Activated T-cell treated with anti-CD3 and anti-CD28 coated beads, Interleukin-2, amount 50 U/mL, for 4 hours (primary cell): ENCODE measurements at regions not wholly inside any gene's neighbourhood (a gene's known extent, or its start where the extent isn't known, plus 50 kb on each side); places are given as distances from the start of the nearest gene placed in this dataset.

Source experiments
- ATAC-seq, 2 donors: fragments of 200-7000 bp; cut with Tn5 transposase; one replicate each; pipeline ENCODE4 v1.10.0; 2021
- DNase-seq: peaks from one replicate; pipeline ENCODE4 v3.0.0-alpha.2; 2020
- H3K27me3 Mint-ChIP-seq: one replicate; pipeline ENCODE4 v1.8.0; 2021; ENCODE audit warnings: low read depth, mixed read lengths
- H3K36me3 Mint-ChIP-seq: one replicate; pipeline ENCODE4 v1.8.0; 2022; ENCODE audit warnings: mixed read lengths; ENCODE audit not compliant: insufficient read depth
- H3K4me1 Mint-ChIP-seq: one replicate; pipeline ENCODE4 v1.8.0; 2021; ENCODE audit warnings: low read depth, mixed read lengths
- H3K4me3 Mint-ChIP-seq: one replicate; pipeline ENCODE4 v1.8.0; 2021; ENCODE audit warnings: mild to moderate bottlenecking, moderate library complexity, mixed read lengths
- H3K9me3 Mint-ChIP-seq: one replicate; pipeline ENCODE4 v1.8.0; 2021; ENCODE audit warnings: mixed read lengths

DNA sequence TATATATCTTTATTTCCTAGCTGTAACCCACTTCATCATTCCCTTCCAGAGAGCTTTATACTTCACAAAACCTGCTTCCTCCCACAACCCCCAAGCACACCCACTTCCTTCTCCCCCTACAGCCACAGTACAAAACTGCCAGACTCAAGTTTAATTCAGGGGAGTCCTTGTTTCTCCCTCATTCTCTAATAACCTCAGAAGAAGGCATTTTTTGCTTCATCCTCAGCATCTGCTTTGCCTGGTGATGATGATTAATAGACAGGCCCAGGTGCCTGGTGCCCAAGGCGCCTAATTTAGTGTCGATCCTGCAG lies 414.3 kb downstream of the KIF16B start:
- H3K9me3 Mint-ChIP-seq = peaks cover 3% of the 10 kb centered on the region
- no peak overlapping the region for H3K4me3 Mint-ChIP-seq

DNA sequence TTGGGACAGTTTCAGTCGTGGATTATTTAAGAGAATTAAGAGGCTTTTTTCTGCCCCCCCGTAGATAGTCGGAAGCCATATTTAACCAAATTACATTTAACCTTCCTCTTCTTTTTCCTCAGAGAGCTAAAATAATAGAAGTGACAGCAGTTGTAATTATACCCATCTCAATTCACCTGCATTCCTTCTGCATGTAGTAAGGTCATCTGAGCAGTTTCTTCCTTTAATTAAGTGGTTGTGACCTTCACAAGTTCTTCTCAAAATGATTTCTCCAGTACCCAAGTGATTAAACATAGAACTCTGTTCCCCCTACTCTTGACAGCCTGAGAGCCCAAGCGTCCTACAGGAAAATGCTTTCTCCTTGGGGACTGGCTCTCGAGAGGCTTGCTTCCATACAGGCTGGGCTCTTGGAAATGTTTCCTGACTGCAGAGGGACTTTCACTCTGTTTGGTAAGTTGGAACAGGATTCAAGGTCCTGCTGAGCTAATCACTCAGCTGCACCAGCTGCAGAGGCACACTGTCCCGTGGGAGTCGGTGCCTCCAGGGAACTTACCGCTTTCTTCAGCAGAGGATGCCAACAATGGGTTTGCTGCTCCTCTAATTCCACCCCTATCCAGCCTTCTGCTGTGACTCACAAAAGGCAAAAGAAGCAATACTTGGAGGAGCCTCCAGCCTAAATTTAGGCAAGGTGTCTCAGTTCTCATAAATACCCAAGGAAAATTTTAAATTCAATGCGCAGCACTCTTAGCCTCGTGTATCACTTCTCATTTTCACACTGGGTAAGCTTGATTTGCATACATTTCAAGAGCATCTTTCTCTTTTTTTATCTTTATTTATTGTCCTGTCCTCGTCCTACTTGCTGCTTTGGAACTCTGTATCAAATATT lies 414.9 kb downstream of the KIF16B start:
- no peaks in the 10 kb centered on the region for H3K4me1 Mint-ChIP-seq
- no peaks in the 10 kb centered on the region for H3K27me3 Mint-ChIP-seq
- H3K4me3 Mint-ChIP-seq = no peak overlapping the region
- no peak for DNase-seq
- no peak for ATAC-seq
- H3K9me3 Mint-ChIP-seq = peaks cover 3% of the 10 kb centered on the region
- no peaks in the 10 kb centered on the region for H3K36me3 Mint-ChIP-seq

More for the DNA sequence above, 414.3 kb downstream of the KIF16B start:
- no peaks in the 10 kb centered on the region for H3K27me3 Mint-ChIP-seq
- H3K36me3 Mint-ChIP-seq = no peaks in the 10 kb centered on the region
- DNase-seq (no peak), ATAC-seq (no peak)
- H3K4me1 Mint-ChIP-seq = no peaks in the 10 kb centered on the region

DNA sequence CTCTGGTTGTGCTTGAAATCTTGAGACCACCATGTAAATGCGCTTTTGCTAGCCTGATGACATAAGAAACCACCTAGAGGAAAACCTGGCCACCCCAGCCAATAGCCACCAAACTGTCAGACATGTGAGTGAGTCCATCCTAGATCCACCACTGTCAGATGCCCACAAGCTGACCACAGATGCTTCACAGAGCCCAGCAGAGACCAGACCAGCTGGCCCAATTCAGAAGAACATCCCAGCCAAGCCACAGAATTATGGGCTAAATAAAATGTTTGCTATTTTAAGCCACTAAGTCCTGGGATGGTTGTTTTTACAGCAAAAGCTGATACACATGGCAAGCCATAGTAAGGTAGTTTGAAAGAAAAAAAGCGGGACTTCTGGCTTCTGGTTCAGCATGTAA lies 425.3 kb downstream of the KIF16B start:
- H3K9me3 Mint-ChIP-seq = peaks cover 18% of the 10 kb centered on the region
- no peak for DNase-seq
- H3K36me3 Mint-ChIP-seq = no peaks in the 10 kb centered on the region
- H3K27me3 Mint-ChIP-seq = no peaks in the 10 kb centered on the region
- no peak for ATAC-seq
- H3K4me3 Mint-ChIP-seq = no peak overlapping the region
- H3K4me1 Mint-ChIP-seq = no peaks in the 10 kb centered on the region

DNA sequence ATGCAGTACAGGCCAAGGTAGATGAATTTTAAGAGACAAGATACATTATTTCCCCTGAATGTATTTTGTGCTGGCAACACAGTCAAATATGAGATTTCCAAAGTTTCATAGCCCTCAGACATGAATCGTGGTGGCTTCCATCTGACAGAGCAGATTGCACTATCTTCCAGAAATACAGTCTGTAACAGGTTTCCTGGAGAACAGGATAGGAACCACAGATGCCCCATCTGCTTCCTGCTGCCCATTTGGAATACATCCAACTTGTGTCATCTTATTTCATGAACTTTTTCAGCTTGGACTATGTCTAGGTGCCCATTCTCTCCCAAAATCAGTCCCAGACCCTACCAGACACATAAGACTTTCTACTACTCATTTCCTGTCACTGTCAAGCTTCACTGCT lies 426.0 kb downstream of the KIF16B start:
- no peak for ATAC-seq
- no peaks in the 10 kb centered on the region for H3K27me3 Mint-ChIP-seq
- H3K36me3 Mint-ChIP-seq = no peaks in the 10 kb centered on the region
- no peak for DNase-seq
- no peak overlapping the region for H3K4me3 Mint-ChIP-seq
- H3K9me3 Mint-ChIP-seq = peaks cover 16% of the 10 kb centered on the region
- no peaks in the 10 kb centered on the region for H3K4me1 Mint-ChIP-seq

DNA sequence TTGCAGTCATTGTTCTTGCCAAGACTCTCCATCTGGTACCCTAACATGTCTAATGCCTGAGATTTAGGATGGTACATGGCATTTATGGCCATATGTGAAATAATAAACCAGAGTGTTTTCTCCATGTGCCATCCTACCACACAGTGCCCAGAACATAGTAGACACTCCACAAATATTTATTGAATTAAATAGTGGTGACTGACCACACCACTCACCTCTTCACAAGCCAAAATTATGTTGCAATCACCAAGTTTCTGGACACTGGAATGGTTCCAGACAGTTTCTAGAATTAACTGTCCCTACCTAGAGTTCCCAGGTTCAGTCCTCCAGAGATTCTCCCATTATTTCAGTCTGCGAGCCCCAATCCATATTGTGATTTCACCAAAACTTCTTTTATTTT lies 427.3 kb downstream of the KIF16B start:
- H3K4me3 Mint-ChIP-seq = no peak overlapping the region
- H3K4me1 Mint-ChIP-seq = no peaks in the 10 kb centered on the region

DNA sequence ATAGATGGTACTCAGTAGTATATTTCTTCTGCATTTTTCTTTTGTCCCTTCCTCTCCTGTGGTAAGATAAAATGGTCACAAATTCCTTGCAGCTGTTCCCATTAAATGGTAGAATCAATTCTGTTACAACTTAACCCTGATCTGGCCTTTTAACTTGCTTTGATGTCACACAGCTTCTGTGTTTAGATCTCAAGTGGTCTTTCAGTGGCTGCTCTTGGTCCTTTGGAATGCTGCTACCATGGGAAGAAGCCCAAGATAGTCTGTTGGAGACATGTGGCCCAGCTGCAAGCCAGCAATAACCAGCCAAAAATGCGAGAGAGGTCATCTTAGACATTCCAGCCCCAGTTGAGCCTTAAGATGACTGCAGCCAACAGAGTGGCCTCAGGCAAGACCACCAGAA lies 429.7 kb downstream of the KIF16B start:
- Mint-ChIP-seq H3K36me3 (no peaks in the 10 kb centered on the region), H3K4me1 (no peaks in the 10 kb centered on the region), H3K9me3 (peaks cover 14% of the 10 kb centered on the region), H3K27me3 (no peaks in the 10 kb centered on the region), H3K4me3 (no peak overlapping the region)
- ATAC-seq (no peak), DNase-seq (no peak)

More for the DNA sequence above, 427.3 kb downstream of the KIF16B start:
- DNase-seq (no peak), ATAC-seq (no peak)
- Mint-ChIP-seq H3K27me3 (no peaks in the 10 kb centered on the region), H3K9me3 (peaks cover 17% of the 10 kb centered on the region), H3K36me3 (no peaks in the 10 kb centered on the region)

DNA sequence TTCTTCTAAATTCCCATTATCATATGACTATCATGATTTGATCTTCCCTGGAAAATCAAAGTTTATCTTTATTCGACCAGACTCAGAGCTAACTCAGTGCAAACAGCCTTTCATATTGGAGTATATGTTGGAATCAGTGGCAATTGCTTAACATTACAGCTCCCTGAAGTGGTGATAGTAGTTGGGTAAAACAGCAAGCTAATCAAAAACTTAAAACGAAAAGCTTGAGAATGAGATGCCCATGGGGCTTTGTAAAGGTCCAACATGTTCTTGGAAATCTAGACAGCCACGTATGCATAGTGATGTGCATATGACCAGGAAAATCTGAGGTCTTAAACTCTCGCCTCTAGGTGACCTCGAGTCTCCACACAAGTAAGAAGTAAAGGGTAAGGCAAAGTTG lies 437.6 kb downstream of the KIF16B start:
- Mint-ChIP-seq H3K9me3 (peaks cover 14% of the 10 kb centered on the region), H3K4me3 (no peak overlapping the region), H3K36me3 (no peaks in the 10 kb centered on the region), H3K4me1 (no peaks in the 10 kb centered on the region), H3K27me3 (peaks cover 3% of the 10 kb centered on the region)
- ATAC-seq (no peak), DNase-seq (no peak)

DNA sequence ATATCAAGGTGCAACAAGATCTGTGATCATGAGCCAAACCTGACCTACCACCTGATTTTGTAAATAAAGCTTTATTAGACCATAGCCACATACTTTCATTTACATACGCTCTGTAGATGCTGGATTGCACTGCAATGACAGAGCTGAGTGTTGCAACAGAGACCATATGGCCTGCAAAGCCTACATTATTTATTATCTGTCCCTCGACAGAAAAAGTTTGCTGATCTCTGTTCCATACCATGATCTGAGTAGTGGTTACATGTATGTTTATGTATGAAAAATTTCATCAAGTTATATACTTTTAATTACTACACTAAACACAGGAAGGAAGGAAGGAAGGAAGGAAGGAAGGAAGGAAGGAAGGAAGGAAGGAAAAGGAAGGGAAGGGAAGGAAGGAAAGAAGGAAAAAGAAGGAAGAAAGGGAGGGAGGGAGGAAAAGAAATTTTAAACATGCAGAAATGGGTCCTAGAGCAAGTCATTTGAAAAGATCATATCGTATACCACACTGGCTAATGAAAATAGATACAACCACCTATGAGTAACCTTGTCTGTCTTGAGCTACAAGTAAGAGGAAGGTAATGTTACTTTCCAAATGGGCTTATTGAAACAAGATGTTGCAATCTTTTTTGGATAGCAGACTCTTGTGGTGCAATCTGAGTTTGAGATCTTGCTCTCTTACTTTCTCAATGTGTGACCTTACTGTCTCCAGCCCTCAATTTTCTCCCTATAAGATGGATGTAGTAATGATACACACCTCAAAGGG lies 441.0 kb downstream of the KIF16B start:
- Mint-ChIP-seq H3K9me3 (peaks cover 15% of the 10 kb centered on the region), H3K36me3 (no peaks in the 10 kb centered on the region), H3K4me3 (no peak overlapping the region), H3K27me3 (peaks cover 3% of the 10 kb centered on the region), H3K4me1 (no peaks in the 10 kb centered on the region)
- ATAC-seq = no peak
- no peak for DNase-seq

DNA sequence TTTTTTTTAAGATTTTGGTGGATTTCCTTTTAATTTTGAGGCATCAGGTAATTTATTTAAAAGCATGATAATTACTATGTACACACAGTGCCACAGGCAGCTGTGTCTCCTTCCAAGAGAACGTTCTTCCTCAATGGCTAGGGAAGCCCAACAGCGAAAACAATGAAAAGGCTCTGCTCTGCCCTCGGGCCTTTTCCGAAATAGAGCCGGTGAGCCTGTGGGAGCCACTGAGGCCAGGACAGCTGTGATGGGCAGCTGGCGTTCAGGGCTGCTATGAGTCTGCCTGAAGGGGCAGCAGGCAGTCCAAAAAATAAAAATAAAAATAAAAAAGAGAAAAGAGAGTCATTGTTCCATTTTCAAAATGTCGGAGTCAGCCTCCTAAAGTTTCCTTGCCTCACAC lies 443.8 kb downstream of the KIF16B start:
- H3K4me3 Mint-ChIP-seq = no peak overlapping the region
- no peak for DNase-seq
- ATAC-seq = no peak
- no peaks in the 10 kb centered on the region for H3K36me3 Mint-ChIP-seq
- no peaks in the 10 kb centered on the region for H3K4me1 Mint-ChIP-seq
- peaks cover 8% of the 10 kb centered on the region for H3K9me3 Mint-ChIP-seq
- peaks cover 3% of the 10 kb centered on the region for H3K27me3 Mint-ChIP-seq

DNA sequence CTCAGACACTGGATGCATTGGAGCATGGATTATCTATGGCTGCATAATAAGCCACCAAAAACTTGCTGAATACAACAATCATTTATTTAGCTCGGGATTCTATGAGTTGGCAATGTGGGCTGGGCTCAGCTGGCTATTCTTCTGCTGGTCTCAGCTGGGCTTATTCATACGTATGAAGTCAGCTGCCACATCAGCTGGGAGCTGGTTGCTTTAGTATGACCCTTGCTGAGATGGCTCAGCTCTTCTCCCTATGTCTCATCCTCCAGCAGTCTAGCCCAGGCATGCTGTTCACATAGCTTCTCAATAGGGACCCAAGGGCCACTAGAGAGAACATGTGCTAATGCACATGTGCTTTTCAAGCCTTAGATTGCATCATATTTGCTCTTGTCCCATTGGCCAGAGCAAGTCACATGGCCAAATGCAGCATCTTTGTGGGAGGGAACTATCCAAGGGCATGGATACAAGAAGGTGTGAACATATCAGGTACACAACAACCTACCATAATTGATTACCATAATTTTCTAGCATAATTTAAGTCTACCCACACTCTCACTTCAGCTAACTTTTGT lies 444.6 kb downstream of the KIF16B start:
- no peak for DNase-seq
- Mint-ChIP-seq H3K36me3 (no peaks in the 10 kb centered on the region), H3K4me3 (no peak overlapping the region), H3K27me3 (peaks cover 3% of the 10 kb centered on the region), H3K9me3 (peaks cover 8% of the 10 kb centered on the region), H3K4me1 (no peaks in the 10 kb centered on the region)
- ATAC-seq = no peak

DNA sequence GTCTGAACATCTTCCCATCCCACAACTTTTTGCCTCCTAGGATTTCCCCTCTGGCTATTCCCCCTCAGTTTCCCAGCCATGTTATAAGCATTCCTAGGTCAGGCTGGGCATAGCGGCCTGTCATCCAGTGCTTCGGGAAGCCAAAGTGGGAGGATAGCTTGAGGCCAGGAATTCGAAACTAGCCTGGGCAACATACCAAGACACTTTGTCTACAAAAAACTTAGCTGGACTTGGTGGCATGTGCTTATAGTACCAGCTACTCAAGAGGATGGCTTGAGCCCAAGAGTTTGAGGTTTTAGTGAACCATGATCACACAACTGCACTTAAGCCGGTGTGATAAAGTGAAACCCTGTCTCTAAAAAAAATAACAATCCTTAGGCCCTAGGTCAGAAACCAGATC lies 447.4 kb downstream of the KIF16B start:
- ATAC-seq (no peak), DNase-seq (no peak)
- H3K36me3 Mint-ChIP-seq = no peaks in the 10 kb centered on the region
- H3K9me3 Mint-ChIP-seq = peaks cover 6% of the 10 kb centered on the region
- H3K4me3 Mint-ChIP-seq = no peak overlapping the region
- H3K27me3 Mint-ChIP-seq = no peaks in the 10 kb centered on the region
- H3K4me1 Mint-ChIP-seq = no peaks in the 10 kb centered on the region

DNA sequence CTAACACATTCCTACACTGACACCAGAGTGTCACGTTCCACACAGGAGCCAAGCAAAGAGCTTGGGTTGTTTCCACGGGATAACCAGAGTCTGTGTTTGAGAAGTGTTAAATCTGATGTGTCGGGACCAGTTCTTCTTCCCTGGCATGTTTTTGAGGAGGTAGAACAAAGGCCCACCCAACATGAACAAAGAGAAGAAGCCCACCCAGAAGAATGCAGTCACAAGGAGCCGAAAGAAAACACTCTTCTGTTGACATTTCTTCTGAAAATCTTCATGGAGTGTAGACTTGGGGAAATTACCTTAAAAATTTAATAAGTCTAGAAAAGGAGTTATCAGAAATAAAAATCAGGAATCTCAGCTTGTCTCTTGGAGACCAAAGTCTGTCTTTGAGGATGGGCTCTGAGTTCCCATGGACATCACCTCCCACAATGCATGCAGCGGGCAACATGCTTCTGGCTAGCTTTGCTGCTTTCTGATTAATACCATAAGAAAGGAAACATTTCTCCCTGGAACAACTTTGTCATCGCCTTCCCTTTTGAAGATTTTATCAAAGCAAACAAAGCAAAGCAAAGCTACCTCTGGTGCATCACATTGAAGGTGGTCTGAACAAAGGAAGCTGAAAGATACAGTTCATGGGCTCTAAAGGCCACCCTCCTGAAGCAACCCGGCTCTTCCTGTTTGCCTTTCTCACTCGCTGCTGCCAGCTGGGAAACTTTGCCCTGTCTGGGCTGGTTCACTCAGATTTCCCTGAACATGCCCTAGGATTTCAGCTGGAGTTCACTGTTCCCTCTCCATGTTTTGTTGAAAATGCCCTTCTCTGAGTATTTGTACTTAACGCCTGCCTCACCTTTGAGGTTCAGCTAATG lies 448.1 kb downstream of the KIF16B start:
- Mint-ChIP-seq H3K36me3 (no peaks in the 10 kb centered on the region), H3K9me3 (no peaks in the 10 kb centered on the region), H3K27me3 (no peaks in the 10 kb centered on the region), H3K4me1 (no peaks in the 10 kb centered on the region), H3K4me3 (no peak overlapping the region)
- ATAC-seq (no peak), DNase-seq (no peak)

DNA sequence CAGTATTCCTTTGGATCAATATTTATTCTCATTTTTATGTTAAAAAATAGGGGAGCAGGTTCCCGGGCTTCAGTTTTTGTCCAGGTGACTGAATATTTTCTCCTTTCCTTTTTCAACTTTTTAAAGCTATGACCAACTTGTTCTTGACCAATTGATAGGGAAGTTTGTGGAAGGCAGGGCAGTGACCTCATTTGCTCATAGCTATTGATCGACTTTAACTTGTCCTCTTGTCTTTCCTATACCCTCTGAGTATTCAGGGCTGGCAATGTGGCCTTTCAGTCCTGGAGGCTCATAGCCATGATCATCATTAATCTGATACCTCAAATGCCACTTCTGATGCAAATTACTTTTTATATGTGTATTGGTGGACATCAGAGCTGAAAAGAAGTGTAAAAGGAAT lies 448.8 kb downstream of the KIF16B start:
- no peak for DNase-seq
- ATAC-seq = no peak
- Mint-ChIP-seq H3K4me3 (no peak overlapping the region), H3K36me3 (no peaks in the 10 kb centered on the region), H3K27me3 (no peaks in the 10 kb centered on the region), H3K9me3 (no peaks in the 10 kb centered on the region), H3K4me1 (no peaks in the 10 kb centered on the region)

DNA sequence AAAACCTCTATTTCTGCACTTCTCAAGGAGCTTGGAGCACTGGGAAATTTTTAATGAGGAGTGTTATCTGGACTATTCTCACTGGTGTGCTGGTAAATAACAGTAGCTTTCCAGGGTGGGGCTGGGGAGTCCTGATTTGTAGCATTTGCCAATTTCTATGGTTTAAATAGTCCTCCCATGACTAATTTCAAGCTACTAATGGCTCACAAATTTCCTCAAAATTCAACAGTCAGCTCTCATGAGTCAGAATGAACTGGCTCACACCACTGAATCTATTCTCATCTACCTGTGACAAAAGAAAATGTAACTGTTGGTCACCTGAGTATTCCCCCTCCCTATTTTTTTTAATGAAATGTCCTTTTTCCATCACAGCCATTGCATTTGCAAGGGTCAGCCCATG lies 449.6 kb downstream of the KIF16B start:
- H3K36me3 Mint-ChIP-seq = no peaks in the 10 kb centered on the region
- no peaks in the 10 kb centered on the region for H3K27me3 Mint-ChIP-seq
- H3K9me3 Mint-ChIP-seq = no peaks in the 10 kb centered on the region
- no peak for DNase-seq
- no peak overlapping the region for H3K4me3 Mint-ChIP-seq
- H3K4me1 Mint-ChIP-seq = no peaks in the 10 kb centered on the region
- no peak for ATAC-seq
